22Rv1 (cell line): ENCODE measurements at regions not wholly inside any gene's neighbourhood (a gene's known extent, or its start where the extent isn't known, plus 50 kb on each side); places are given as distances from the start of the nearest gene placed in this dataset.

Source experiments
- H3K27ac ChIP-seq: fragments of 450-650 bp; 2 replicates; pipeline ENCODE4 v1.5.1; 2017
- ZFX ChIP-seq: fragments of 450-650 bp; IDR thresholded peaks from 2 replicates; pipeline ENCODE4 v1.6.1; 2017; ENCODE audit warnings: antibody characterized with exemption, borderline replicate concordance
- TF ChIP-seq, protein P1 (sequence below): fragments of 450-650 bp; IDR thresholded peaks from 2 replicates; pipeline ENCODE4 v1.5.1; 2017; ENCODE audit warnings: mild to moderate bottlenecking

DNA sequence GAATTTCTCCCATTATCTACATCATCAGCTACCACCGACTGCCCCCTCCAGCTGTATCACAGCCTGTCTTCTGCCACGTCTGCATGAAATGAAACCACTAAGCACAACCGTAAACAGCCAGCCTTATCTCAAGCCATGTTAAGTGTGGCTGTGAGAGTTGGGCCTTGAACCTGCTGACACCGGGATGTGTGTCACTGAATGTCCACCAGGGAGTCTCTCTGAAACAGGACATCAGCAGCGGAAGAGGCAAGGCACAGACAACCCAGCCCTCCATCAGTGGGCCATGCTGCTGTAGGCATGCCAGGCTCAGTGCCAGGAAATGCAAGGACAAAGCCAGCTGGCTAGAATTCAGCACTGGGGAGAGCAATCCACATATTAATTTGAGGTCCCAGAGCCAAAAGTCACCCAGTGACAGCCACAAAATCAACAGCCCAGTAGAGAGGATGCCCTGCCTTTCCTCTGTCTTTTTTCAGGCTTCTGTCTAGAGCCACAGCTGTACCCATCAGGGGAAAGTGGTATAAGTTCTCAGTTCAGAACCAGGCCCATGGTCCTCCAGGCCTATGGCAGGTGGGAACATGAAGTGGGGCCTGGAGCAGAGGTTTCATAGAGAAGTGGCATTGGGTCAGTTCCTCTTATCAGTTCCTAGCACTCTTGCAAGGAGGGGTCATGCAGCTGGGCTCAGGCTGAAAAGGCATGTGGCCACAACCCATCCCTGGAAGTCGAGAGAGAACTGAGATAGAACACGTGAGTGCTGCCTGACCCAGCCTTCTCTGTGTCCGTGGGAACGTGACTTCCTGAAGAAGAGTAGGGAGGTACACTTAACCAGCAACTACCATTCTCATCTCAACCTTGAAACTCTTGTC, 199.4 kb downstream of the ESM1 start:
- H3K27ac ChIP-seq = no peak overlapping the region
- TF ChIP-seq, protein P1, sequence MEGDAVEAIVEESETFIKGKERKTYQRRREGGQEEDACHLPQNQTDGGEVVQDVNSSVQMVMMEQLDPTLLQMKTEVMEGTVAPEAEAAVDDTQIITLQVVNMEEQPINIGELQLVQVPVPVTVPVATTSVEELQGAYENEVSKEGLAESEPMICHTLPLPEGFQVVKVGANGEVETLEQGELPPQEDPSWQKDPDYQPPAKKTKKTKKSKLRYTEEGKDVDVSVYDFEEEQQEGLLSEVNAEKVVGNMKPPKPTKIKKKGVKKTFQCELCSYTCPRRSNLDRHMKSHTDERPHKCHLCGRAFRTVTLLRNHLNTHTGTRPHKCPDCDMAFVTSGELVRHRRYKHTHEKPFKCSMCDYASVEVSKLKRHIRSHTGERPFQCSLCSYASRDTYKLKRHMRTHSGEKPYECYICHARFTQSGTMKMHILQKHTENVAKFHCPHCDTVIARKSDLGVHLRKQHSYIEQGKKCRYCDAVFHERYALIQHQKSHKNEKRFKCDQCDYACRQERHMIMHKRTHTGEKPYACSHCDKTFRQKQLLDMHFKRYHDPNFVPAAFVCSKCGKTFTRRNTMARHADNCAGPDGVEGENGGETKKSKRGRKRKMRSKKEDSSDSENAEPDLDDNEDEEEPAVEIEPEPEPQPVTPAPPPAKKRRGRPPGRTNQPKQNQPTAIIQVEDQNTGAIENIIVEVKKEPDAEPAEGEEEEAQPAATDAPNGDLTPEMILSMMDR = no peak
- no peak for TF ChIP-seq ZFX

DNA sequence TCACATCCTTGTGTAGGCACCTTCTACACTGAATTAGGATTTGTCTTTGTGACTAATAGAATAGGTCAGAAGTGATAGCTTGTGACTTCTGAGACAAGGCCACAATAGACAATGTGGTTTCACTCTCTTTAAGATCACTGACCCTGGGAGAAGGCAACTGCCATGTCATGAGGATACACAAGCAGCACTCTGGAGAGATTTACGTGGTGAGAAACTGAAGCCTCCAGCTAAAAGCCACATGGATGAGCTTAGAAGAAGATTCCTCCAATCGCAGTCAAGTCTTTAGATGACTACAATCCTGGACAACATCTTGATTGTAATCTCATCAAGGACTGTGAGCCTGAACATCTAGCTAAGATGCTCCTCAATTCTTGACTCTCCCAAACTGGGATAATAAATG, 206.6 kb downstream of the ESM1 start:
- no peak for TF ChIP-seq ZFX
- TF ChIP-seq, protein P1 = no peak
- H3K27ac ChIP-seq = no peak overlapping the region

DNA sequence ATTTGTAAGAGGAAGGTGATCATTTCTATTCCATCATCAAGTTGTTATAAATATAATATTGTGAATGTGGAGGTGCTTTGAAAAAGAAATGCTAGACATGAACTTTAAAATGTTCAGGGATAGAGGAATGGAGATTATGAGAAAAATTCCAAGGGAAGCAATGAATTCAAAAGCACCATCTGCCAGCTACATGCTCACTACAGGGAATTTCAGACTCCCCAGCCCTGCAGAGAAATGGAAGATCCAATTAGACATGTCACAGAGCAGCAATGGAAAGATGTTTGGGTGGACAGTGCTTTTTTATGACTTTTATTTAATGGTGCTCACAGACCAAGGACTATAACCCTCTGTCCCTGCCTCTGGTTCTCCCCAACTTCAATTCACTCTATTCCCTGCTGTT, 209.7 kb downstream of the ESM1 start:
- TF ChIP-seq, protein P1 = no peak
- TF ChIP-seq ZFX = no peak

DNA sequence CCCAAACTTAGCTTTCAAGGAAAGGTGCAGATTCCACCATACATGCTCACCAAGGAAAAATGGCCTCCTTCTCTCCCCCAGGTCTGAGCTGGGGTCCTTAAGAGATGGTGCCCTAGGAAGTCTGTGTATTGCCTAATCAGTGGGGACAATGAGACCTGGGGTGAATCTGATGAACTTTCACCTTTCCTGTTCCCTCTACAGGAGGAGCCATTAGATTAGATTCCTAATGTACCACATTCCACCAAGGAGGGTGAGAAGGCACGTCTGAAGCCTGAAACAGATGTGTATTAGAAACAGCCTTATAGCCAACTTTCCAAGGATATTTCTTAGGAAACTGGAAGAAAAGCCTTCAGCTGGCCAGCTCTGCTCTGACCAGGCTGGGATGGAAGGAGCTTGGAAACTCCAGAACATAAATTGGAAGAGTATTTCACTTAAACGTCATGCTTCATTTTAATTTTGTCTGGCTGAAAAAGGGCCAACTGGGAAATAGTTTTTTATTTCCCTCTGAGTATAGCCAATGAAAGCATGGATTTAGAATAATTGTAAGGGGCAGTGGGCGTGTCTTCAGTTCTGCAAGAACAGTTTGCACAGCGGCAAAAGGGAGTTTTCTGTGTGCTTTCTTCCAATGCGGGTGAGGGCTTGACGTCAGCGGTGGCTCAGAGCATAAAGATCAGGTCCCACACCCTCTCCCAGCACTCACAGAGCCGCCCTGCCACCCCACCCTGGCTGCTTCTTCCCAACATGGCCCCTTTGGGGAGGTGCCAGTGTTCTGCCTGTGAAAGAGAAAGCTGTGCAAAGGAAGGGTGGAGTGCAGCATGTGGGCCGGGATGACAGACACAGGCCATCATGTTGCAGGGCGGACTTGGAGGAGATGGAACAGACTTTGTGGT, 210.9 kb downstream of the ESM1 start:
- H3K27ac ChIP-seq = no peak overlapping the region
- no peak for TF ChIP-seq ZFX
- TF ChIP-seq, protein P1 = no peak

More for the DNA sequence above, 209.7 kb downstream of the ESM1 start:
- no peak overlapping the region for H3K27ac ChIP-seq

DNA sequence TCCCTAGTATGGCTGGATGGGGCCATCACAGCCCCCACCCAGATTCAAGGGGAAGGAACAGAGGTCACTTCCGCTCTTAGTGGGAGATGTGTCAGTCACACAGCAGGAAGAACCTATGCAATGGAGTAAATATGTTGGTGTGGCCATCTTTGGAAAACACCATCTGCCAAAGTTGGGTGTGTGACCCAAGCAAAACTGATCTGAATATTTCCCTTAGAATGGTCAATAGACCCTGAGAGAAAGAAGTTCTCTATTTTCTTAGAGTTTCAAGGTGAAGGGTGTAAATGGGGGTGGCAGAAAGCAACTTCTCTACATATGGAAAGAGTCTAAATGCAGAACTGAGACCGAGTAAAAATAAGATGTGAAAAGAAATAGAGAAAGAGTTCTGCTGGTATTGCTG, 212.7 kb downstream of the ESM1 start:
- H3K27ac ChIP-seq = no peak overlapping the region
- TF ChIP-seq ZFX = no peak
- TF ChIP-seq, protein P1 = no peak

DNA sequence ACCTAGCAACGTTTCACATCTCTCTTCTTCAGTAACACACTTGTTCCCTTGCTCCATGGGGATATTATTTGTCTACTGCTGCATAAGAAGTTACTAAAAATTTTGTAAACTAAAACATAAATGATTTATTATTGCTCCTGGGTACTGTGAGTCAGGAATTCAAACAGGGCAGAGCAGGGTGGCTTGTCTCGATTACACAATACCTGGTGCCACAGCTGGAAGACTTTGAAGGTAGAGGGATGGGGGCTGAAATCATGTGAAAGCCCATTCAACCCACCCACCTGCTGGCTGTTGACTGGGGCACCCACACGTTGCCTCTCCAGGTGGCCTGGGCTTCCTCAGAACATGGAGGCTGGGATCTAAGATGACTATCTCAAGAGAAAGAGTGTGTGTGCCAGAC, 213.2 kb downstream of the ESM1 start:
- TF ChIP-seq ZFX = no peak
- TF ChIP-seq, protein P1 = no peak
- no peak overlapping the region for H3K27ac ChIP-seq

DNA sequence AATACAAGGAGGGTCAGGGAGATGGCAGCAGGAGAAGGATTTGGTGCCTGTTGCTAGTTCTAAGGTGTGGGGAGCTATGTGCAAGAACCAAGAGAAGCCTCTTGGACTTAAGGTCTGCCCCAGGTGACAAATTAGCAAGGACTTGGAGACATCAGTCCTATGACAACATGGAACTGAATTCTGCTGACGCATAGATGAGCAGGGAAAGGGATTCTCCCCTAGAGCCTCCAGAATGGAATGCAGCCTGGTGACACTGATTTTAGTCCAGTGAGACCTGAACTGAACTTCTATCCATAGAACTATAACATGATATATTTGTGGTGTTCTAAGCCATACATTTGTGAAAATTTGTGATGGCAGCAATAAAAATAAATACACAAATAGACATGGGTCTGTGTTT, 215.6 kb downstream of the ESM1 start:
- TF ChIP-seq ZFX = no peak
- TF ChIP-seq, protein P1 = no peak
- no peak overlapping the region for H3K27ac ChIP-seq
